ENCODE measurements at regions not wholly inside any gene's neighbourhood (a gene's known extent, or its start where the extent isn't known, plus 50 kb on each side); places are given as distances from the start of the nearest gene placed in this dataset.

DNA sequence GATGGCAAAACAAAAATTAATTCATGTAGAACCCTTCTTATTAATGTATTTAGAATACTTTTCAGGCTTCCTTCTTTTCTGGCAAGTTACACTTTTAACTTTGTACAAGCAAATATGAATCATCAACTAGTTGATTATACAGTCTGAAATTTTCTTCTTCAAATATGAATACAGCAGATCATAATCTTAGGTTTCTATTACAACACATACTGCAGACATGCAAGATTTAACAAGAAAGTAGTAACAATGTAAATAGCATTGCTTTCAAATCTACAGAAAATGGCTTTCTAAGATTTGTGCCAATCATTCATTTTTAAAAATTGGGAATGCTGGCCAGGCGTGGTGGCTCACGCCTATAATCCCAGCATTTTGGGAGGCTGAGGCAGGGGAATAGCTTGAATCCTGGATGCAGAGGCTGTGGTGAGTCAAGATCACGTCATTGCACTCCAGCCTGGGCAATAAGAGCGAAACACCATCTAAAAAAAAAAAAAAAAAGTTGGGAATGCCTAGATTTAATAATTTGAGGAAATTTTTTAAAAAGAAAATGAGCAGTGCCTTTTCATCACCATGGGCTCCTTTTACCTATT, 68.4 kb upstream of the DPYD start:
- peaks cover 22% of the 10 kb centered on the region for H3K27me3 Mint-ChIP-seq
- no peaks in the 10 kb centered on the region for H3K36me3 Mint-ChIP-seq
- CTCF ChIA-PET: no interaction called here
- H3K4me3 Mint-ChIP-seq: no peak overlapping the region
- ATAC-seq (no peak), DNase-seq (no peak)
- H3K4me1 Mint-ChIP-seq: peaks cover 10% of the 10 kb centered on the region
- no peak overlapping the region for H3K27ac Mint-ChIP-seq
- no peaks in the 10 kb centered on the region for H3K9me3 Mint-ChIP-seq (ENCODE audit: low read depth)

DNA sequence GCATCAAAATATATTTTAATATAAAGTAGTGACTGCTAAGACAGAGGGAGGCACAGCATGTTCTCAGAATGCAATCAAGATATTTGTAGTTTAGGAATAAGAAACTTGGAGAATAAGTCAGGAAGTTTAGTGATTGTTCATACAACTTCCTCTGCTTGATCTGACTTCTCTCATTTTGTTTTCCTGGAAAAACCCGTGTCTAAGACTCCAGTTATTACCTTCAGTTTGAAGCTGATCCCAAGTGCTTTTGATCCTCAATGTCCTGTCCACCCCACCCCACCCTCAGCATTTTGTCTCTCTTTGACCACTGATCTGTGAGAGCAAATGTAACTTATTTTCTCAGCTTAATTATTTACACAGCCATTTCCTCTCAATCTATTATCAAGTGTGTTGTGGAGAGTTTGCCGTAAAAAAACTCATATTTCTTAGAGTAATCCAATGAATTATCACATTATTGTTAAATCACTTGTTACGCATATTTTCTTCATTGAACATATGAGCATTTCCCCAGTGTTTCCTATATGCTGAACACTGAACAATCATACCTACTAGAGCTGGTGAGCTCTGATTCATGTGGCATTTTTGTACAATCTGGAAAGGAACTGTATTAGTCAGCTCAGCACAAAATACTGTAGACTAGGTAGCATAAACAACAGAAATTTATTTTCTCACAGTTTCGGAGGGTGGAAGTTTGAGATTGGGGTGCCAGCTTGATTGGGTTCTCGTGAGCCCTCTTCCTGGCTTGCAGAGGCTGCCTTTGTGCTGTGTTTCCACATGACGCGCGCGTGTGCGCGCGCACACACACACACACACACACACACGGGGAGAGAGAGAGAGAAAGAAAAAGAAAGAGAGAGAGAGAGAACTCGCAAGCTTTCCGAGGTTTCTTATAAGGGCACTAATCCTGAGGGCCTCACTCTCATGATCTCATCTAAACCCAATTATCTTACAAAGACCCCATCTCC, 65.5 kb upstream of the DPYD start:
- Mint-ChIP-seq H3K27ac (no peak overlapping the region), H3K36me3 (no peaks in the 10 kb centered on the region), H3K4me1 (peaks cover 10% of the 10 kb centered on the region), H3K9me3 (ENCODE audit: low read depth) (no peaks in the 10 kb centered on the region), H3K27me3 (peaks cover 18% of the 10 kb centered on the region), H3K4me3 (no peak overlapping the region)
- no peak for ATAC-seq
- CTCF ChIA-PET: no interaction called here
- no peak for DNase-seq

DNA sequence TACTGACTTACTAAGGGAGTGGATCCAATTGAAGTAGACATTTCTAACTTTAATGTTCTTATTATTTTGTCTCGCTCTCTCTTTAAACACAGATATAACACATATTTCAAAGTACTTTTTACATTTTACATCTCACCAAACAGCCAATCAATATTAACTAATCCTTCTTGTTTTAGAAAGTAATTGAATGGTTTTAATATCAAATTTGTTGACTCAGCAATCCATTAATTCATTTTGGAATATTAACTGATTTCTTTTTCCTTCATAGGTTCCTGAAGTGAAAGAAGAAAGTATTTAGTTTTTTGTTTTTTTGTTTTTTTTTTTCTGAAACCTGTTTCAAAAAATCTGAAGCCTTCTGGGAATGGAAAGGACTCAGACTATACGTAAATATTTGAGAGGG, 62.3 kb upstream of the DPYD start:
- Mint-ChIP-seq H3K4me3 (no peak overlapping the region), H3K27ac (no peak overlapping the region), H3K9me3 (ENCODE audit: low read depth) (no peaks in the 10 kb centered on the region), H3K36me3 (no peaks in the 10 kb centered on the region), H3K27me3 (peaks cover 9% of the 10 kb centered on the region), H3K4me1 (peaks cover 10% of the 10 kb centered on the region)
- ATAC-seq: no peak
- no peak for DNase-seq
- CTCF ChIA-PET: no interaction called here

DNA sequence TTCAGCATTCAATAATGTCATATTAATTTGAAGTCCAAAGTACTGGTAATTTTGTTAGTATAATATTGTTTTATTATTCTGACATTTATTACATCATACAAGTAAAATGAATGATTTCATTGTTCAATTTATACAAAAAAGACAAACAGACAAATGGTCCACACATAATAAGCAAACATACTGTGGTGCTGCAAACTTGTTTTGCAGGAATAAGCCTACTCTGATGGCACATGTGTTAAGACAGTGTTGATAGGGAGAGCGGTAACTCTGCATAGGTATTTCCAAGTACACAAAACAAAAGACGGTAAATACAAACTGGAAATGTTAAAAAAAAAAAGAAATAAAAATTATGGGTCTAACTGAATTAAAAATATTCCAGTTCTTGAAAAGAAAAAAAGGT, 59.7 kb upstream of the DPYD start:
- ATAC-seq (no peak), DNase-seq (no peak)
- Mint-ChIP-seq H3K4me1 (peaks cover under 1% of the 10 kb centered on the region), H3K27ac (no peak overlapping the region), H3K4me3 (no peak overlapping the region), H3K9me3 (ENCODE audit: low read depth) (no peaks in the 10 kb centered on the region), H3K27me3 (peaks cover 6% of the 10 kb centered on the region), H3K36me3 (no peaks in the 10 kb centered on the region)
- CTCF ChIA-PET: no interaction called here

DNA sequence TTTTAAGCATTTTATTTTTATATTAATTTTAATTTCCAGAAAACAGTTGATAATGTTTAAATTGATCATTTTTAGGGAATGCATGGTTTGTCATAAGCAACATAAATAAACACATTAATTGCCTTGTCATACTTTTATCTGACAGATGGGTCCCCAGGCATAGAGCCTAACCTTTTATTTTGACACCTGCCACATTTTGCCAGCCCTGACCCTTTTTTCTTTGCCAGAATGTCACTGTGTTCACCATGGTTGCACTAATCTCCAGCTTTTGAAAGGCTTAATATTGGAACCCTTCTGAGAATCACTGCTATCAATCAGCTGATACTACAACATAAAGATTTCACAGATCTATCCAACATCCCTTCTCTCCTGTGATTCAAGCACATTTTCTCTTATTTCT, 56.0 kb upstream of the DPYD start:
- H3K9me3 Mint-ChIP-seq (ENCODE audit: low read depth): no peaks in the 10 kb centered on the region
- ATAC-seq (no peak), DNase-seq (no peak)
- H3K27ac Mint-ChIP-seq: no peak overlapping the region
- H3K4me3 Mint-ChIP-seq: no peak overlapping the region
- CTCF ChIA-PET: interaction anchor here (1.8 kb wide), 1 partner anchor 10 kb away, joined by 5 read pairs; no protein-coding TSS in a partner anchor
- H3K36me3 Mint-ChIP-seq: no peaks in the 10 kb centered on the region
- peaks cover 11% of the 10 kb centered on the region for H3K27me3 Mint-ChIP-seq
- H3K4me1 Mint-ChIP-seq: no peaks in the 10 kb centered on the region

Small RNA genes lying in the stretch of these regions (microRNA-seq; reads per million reads assigned to microRNA genes)
- 2.1 reads per million for gene MIR2682
